ENCODE measurements at regions not wholly inside any gene's neighbourhood (a gene's known extent, or its start where the extent isn't known, plus 50 kb on each side); places are given as distances from the start of the nearest gene placed in this dataset.

GRCh38 chr2:142693171-142693950, 184.1 kb upstream of the KYNU start:
- Histone ChIP-seq H3K4me1 (ENCODE audit: insufficient read depth, low read length) (no peaks in the 10 kb centered on the region), H2BK120ac (ENCODE audit: low read depth, low read length, poor library complexity, severe bottlenecking) (no peak overlapping the region), H4K8ac (replicated peaks; ENCODE audit: insufficient read length, low read depth, low read length) (no peak overlapping the region), H3K23me2 (ENCODE audit: insufficient read length, low read depth, low read length, poor library complexity, severe bottlenecking) (no peaks in the 10 kb centered on the region), H2BK20ac (ENCODE audit: low read depth, low read length, poor library complexity, severe bottlenecking) (no peak overlapping the region), H2AFZ (ENCODE audit: low read length) (peak overlapping the region; percentile 69), H4K91ac (ENCODE audit: insufficient read length, low read depth, low read length) (no peak overlapping the region), H3K56ac (ENCODE audit: insufficient read length, low read depth, low read length) (no peak overlapping the region), H2BK5ac (ENCODE audit: insufficient read length, low read length) (no peak overlapping the region), H4K20me1 (ENCODE audit: control insufficient read depth, insufficient read depth, insufficient read length) (no peaks in the 10 kb centered on the region), H3K14ac (ENCODE audit: insufficient read depth, low read length) (no peak overlapping the region), H2AK5ac (ENCODE audit: insufficient read length, low read length) (no peak overlapping the region), H3T11ph (ENCODE audit: low read length) (no peak overlapping the region), H3K79me1 (ENCODE audit: insufficient read depth, low read depth, low read length, poor library complexity, severe bottlenecking) (no peaks in the 10 kb centered on the region), H3K9ac (ENCODE audit: extremely low read depth, insufficient read length, low read length) (no peak overlapping the region), H3K4me2 (ENCODE audit: insufficient read depth, insufficient read length, low read length) (no peak overlapping the region), H3K79me2 (ENCODE audit: insufficient read depth, low read length) (no peaks in the 10 kb centered on the region), H3K4ac (ENCODE audit: low read depth, low read length) (no peak overlapping the region), H3K27ac (ENCODE audit: insufficient read length, low read depth, low read length) (no peak overlapping the region), H4K5ac (ENCODE audit: insufficient read length, low read depth, low read length) (no peak overlapping the region), H2BK15ac (ENCODE audit: low read depth, low read length) (no peak overlapping the region), H2BK12ac (ENCODE audit: insufficient read length, low read depth, low read length) (no peak overlapping the region), H3K27me3 (ENCODE audit: insufficient read depth, low read length) (no peaks in the 10 kb centered on the region), H3K23ac (ENCODE audit: insufficient read length, low read depth, low read length) (no peak overlapping the region), H3K18ac (ENCODE audit: insufficient read length, low read depth, low read length) (no peak overlapping the region), H3K9me3 (ENCODE audit: control insufficient read depth, low read depth, low read length) (no peaks in the 10 kb centered on the region)
- TF ChIP-seq CTCF (conservative IDR thresholded peaks at IDR 0.05): no peak
- no CpG with 5 or more reads among the region's 4 CpGs for WGBS (ENCODE audit: extremely low coverage, insufficient read length, low lambda C conversion rate)
- DNase-seq: no peak
- Mint-ChIP-seq H3K27ac (0 out of 7 replicates have a peak overlapping the region, but pooled peaks of 2 of the 3 experiments have one; percentile 15 to 63), H3K9me3 (no peaks in the 10 kb centered on the region), H3K27me3 (ENCODE audit: low read depth) (no peaks in the 10 kb centered on the region), H3K4me1 (peaks cover 26 to 31% of the 10 kb centered on the region in 2 experiments), H3K4me3 (no peak overlapping the region), H3K36me3 (ENCODE audit: insufficient read depth in 1 of 3, low read depth in 3 of 3) (no peaks in the 10 kb centered on the region)

Measured in H9 (cell line).